CD4-positive, alpha-beta T cell treated with Interleukin-4 for 1 hour (primary cell): ENCODE measurements at regions not wholly inside any gene's neighbourhood (a gene's known extent, or its start where the extent isn't known, plus 50 kb on each side); places are given as distances from the start of the nearest gene placed in this dataset.

Experiments
- DNase-seq, 2 donors: peaks; one replicate each; pipeline ENCODE4 v3.0.0-alpha.2; 2020 to 2022

DNA sequence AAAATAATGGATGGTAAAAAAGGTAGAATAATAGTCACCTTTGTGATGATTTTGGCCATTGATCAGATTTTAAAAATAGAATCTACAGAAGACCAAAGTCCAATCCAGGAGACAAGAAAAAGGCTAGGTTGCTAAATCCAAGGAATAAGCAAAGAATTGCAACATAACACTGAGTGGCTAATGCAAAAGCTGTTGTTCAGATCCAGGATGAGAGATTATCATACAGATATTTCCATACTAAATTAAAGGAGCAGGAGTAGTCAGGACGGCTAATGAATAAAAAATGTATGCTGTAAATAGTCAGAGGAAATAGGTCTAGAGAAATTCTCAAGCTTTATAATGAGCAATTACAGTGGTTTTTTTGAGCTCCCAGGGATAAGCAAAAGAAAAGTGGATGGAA lies 745.9 kb upstream of the ACVR2A start:
- no peak for DNase-seq

DNA sequence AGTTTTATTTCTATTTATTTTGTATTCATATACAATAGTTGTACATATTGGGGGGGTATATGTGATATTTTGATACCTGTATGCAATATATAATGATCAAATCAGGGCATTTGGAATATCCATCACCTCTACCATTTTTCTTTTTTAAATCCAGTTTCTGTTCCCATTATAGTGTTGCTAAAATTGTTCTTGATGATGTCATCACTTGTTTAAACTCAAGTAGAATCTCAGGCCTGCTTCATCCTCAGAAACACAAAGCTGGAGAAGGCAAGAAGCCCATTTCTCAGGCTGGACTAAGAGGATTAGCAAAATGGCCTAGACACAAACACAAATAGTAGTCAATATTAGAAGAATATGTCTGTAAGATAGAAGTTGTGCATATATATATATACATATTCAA lies 747.1 kb upstream of the ACVR2A start:
- DNase-seq: no peak

DNA sequence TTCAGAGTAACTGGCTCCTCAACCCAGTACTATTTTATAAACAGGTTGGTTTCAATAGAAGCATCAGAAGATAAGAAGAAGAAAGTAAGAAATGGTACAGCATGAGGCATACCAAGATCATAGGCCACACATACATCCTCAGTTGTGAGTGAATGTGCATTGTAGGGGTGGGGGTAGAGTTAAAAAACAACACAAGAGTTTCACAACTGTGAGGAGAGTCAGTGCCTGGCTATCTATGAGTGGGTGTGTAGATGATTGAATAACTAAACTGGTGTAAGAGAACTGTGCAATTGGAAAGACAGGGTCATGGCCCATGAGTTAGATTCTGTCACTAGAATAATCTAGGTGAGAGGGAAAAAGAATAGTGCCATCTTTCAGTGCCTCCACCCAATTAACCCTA lies 748.2 kb upstream of the ACVR2A start:
- DNase-seq: no peak

DNA sequence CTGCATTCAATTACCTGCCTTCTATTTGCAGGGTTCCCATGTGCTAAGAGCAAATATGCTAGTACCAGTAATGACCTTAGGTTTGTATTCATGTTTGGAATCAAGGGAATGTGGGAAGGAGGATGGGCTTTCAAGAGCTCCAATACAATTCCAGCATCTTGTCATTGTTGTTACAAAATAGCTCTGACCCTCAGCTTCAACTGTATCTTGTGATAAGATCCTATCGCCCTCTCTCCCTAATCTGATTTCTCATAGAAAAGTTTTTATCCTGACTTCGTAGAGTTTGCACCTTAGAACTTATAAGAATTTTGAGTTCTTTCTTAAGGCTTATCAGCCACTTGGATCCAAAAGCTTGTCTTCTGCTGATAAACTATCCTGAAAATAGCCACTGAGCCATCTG lies 749.5 kb upstream of the ACVR2A start:
- DNase-seq: no peak

DNA sequence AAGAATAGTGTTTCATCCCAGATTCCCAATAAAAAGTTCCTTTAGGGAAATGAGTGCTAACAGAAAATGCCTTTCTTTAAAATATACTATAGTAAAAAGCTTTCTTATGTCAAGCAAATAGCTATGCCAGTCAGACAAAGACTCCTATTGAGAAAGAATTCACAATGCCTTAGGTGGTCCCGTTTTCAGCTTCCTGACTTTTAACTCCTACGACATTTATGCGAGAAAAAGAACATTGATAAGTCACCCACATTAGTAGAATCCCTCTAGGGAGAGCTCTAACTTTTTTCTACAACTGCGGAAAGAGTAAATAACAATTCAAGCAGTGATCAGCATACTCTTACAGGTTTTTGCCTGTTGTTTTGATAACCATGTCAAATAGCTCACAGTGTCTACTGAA lies 750.8 kb upstream of the ACVR2A start:
- no peak for DNase-seq

- no peak for DNase-seq
These were observed 752.6 kb upstream of the ACVR2A start for GRCh38 chr2:147092266-147092665.

GRCh38 chr2:147091448-147091847 lies 753.4 kb upstream of the ACVR2A start:
- no peak for DNase-seq

DNA sequence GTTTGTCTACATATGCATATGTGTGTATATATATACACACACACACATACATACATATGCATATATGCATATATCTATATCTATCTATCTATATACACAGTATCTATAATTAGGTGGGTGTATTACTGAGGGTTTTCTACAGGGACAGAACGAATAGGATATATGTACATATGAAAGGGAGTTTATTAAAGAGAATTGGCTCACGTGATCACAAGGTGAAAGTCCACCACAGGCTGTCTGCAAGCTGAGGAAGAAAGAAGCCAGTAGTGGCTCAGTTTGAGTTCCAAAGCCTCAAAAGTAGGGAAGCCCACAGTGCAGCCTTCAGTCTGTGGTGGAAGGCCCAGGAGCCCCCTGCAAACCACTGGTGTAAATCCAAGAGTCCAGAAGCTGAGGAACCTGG lies 756.0 kb upstream of the ACVR2A start:
- DNase-seq: no peak

DNA sequence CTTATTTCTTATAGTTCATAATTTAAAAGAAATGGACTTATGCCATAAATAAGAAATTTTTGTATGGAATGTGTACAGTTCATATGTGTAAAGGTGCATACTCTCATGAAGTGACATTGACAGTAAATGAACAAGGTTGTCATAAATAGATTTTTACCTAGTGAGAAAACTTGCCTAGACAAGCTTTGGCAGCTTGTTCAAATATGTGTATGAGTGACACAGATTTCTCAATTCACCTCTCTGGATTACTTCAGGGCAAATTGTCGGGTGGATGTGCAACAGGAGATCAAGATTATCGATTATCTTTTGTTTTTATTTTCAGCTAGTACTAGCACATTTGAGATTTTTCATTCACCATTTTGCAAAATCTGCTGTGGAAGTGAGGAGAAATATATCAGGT lies 758.1 kb upstream of the ACVR2A start:
- DNase-seq: no peak

DNA sequence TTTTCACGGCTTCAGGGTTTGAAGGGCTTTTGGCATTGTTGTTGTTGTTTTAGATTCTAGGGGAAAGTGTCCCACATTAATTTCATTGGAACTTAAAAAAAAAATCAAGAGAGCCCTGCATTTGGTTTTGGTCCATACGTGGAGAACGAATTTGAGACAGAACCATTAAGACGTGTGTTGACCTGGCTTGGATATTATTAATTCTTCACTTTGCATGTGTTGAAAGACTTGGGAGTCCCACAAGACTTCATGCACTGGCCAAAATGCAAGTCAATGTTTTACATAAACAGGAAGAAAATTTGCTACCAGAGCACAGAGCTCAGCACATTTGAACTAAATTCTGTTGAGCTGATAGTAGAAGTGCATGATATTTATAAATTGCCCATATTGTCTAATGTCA lies 761.2 kb upstream of the ACVR2A start:
- no peak for DNase-seq

GRCh38 chr2:147082850-147083522 lies 761.8 kb upstream of the ACVR2A start:
- DNase-seq: peak; percentile 31 to 67

GRCh38 chr2:147081831-147082230 lies 763.0 kb upstream of the ACVR2A start:
- no peak for DNase-seq

- DNase-seq: no peak
These were observed 768.2 kb upstream of the ACVR2A start for GRCh38 chr2:147076634-147077033.

DNA sequence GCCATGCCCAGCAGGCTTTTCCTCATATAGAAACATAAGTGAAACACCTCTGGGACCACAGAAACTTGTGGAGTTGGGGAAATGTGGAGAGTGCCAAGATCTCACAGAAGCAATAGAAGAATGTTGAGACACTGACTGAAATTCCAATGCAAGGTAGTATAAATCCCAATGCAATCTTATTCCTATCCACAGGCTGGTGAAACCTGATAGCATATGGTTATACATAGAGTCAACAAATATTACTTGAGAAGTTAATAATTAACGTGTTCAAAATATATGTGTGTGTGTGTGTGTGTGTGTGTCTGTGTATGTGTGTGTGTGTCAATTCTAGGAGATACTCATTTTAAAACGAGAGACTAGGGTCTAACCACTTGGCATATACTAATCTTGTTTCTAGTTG lies 776.8 kb upstream of the ACVR2A start:
- no peak for DNase-seq

GRCh38 chr2:147067136-147067535 lies 777.7 kb upstream of the ACVR2A start:
- DNase-seq: no peak

DNA sequence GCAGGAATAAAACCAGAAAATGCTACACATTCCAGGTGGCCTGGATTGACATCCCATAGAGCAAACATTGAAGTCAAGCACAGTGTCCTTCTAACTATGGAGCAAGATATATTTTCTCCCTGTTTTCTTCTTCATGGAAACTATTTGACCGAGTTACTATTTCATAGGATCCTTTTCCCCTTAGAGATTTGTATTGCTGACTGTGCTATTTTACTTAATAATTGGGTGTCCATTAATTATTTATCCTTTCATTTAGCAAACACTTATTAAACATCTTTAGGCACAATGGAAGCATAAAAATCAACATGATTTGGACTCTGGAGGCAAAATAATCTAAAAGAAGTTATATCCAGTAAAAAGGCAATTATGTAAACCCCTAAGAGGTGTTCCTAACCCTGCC lies 782.8 kb upstream of the ACVR2A start:
- DNase-seq: no peak

DNA sequence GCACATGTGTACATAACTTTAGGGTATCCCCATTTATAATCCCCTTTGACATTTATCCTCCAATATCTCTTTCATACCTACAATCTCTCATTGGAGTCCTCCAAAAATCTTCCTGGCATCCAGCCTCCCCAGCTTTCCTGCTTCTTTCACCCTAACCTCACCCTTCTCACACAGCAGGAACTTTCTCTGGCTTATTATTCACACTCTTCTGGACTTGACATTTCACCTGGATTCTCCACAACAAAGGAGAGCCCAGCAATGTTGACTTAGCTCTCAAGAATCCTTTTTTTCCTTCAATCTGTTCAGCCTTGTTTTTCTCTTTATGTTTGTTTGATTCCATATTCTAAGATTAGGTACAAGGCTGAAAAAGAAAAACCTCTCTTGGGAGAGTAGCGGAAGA lies 783.6 kb upstream of the ACVR2A start:
- DNase-seq: no peak

GRCh38 chr2:147057892-147058490 lies 786.8 kb upstream of the ACVR2A start:
- DNase-seq: no peak

GRCh38 chr2:147051814-147052213 lies 793.0 kb upstream of the ACVR2A start:
- no peak for DNase-seq

DNA sequence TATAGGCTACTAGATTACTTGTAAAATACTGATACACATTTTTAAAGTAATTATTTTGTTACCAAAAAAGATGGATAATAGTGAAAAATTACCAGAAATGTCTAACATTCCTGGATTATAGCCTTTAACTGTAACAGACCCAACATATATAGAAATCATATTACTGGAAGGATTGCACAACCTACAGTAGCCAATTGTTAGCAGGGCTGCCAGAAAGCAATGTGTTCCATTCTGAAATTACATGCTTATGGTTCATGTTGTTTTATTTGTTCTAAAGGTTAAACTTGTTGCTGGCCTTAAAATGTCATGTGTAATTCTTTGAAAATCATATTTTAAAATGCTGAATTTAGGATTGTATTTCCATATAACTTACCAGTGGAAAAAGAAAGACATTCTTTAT lies 793.6 kb upstream of the ACVR2A start:
- no peak for DNase-seq

DNA sequence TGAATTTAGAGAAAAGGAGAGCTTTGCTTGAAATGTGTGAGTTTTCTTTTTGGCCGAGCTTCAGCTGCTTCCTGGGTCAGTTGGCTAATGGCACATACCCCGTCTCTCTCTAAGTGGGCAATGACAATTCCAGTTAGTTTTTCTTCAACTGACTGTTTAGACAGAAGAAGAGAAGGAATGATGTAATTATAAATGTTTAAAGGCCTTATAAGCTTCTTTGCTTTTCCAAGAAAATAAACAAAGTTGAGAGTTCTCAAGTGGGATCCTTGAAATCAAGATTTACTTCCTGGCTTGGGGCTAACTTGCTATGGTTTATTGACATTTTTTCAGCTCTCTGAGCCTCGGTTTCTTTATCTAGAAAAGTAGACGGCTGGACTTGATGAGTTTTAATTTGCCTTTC lies 794.9 kb upstream of the ACVR2A start:
- no peak for DNase-seq

DNA sequence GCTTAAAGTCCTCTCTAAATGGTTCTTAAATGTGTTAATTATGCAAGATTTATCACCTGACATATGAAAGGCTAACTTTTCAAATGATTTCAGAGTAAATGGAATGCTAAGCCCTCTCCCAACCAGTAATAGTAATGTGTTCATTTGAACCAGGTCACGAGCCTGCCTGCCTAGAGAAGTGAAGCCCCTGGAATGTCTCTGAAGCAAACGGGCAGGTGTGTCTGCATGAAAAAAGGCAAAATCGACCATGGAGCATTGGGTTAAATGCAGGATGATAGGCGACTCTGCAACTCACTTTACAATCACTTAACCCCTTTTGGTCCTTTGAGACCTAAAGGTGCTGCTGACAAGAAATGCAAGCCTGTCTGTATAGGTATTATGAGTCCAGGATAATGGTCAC lies 798.4 kb upstream of the ACVR2A start:
- DNase-seq: no peak

GRCh38 chr2:147045113-147045512 lies 799.7 kb upstream of the ACVR2A start:
- peak in 1 of 2 donors; percentile 37 for DNase-seq

DNA sequence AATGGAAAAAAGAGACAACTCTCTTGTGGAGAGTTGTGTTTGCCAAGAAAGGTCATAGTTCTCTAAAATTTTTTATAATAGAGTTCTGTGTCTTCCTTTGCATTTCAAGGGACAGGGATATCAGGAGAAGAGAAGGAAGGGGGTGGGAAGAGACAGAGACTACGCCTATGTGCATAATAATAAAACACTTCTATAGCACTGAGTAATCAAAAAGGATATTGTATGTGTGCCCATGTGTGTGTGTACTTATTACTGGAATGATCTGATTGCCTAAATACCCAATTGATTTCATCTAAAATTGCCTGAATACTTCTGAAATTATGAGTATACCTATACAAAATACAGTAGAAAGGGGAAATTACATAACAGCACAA lies 803.7 kb upstream of the ACVR2A start:
- no peak for DNase-seq
